Thoracic aorta (tissue), 2 donors: ENCODE measurements at regions not wholly inside any gene's neighbourhood (a gene's known extent, or its start where the extent isn't known, plus 50 kb on each side); places are given as distances from the start of the nearest gene placed in this dataset.

Experiments
- ATAC-seq: fragments of 150-250 bp; one replicate; pipeline ENCODE4 v1.8.0; 2017; ENCODE audit warnings: low read depth; ENCODE audit not compliant: insufficient number of reproducible peaks, low FRiP score
- DNase-seq: peaks from one replicate; pipeline ENCODE4 v3.0.0-alpha.2; 2020; ENCODE audit warnings: low spot score
- H3K27ac ChIP-seq, 2 donors: fragments of 200-600 bp; sonication (generic); 1 replicate in 1 of 2; 2 replicates in 1 of 2; pipeline ENCODE4 v1.5.1; 2016; ENCODE audit warnings: mild to moderate bottlenecking in 2 of 2, moderate library complexity in 2 of 2
- H3K27me3 ChIP-seq: fragments of 200-600 bp; sonication (generic); replicated peaks from 2 replicates; pipeline ENCODE4 v1.6.0; 2016; ENCODE audit warnings: mild to moderate bottlenecking; ENCODE audit not compliant: insufficient read depth
- H3K36me3 ChIP-seq: fragments of 200-600 bp; sonication (generic); one replicate; pipeline ENCODE4 v1.5.1; 2016
- H3K4me1 ChIP-seq, 2 donors: fragments of 200-600 bp; sonication (generic); 1 replicate in 1 of 2; 2 replicates in 1 of 2; pipeline versions ENCODE4 v1.5.1 to v1.6.0; 2016; ENCODE audit warnings: low read depth in 2 of 2, mild to moderate bottlenecking in 1 of 2; ENCODE audit not compliant: control insufficient read depth in 1 of 2
- H3K4me3 ChIP-seq: fragments of 200-600 bp; sonication (generic); 2 replicates; pipeline ENCODE4 v1.5.1; 2016; ENCODE audit warnings: mild to moderate bottlenecking
- H3K9me3 ChIP-seq: fragments of 200-600 bp; sonication (generic); 2 replicates; pipeline ENCODE4 v1.5.1; 2016
- CTCF ChIP-seq: fragments of 200-600 bp; sonication (generic); IDR thresholded peaks from one replicate; pipeline ENCODE4 v1.5.1; 2019; ENCODE audit warnings: antibody characterized with exemption

- Histone ChIP-seq H3K36me3 (no peaks in the 10 kb centered on the region), H3K27me3 (no peaks in the 10 kb centered on the region)
These were observed 398.4 kb downstream of the GABRG2 start for GRCh38 chr5:162466011-162466410.

GRCh38 chr5:162473041-162473714, 405.6 kb downstream of the GABRG2 start:
- H3K4me3 ChIP-seq, result peak overlapping the region; percentile 23
- ATAC-seq (no peak), DNase-seq (no peak)

More at GRCh38 chr5:162466011-162466410, 398.4 kb downstream of the GABRG2 start:
- Histone ChIP-seq H3K4me3 (no peak overlapping the region), H3K27ac (no peak overlapping the region), H3K4me1 (peaks cover 7 to 10% of the 10 kb centered on the region in 2 donors), H3K9me3 (no peaks in the 10 kb centered on the region)
- ATAC-seq (no peak), DNase-seq (no peak)
- TF ChIP-seq CTCF, result no peak

GRCh38 chr5:162474239-162474638, 406.7 kb downstream of the GABRG2 start:
- ATAC-seq, result no peak
- no peak overlapping the region for H3K27ac ChIP-seq
- TF ChIP-seq CTCF, result no peak

More at GRCh38 chr5:162473041-162473714, 405.6 kb downstream of the GABRG2 start:
- Histone ChIP-seq H3K27ac (peak overlapping the region in 1 of 2 donors; percentile 23), H3K4me1 (peaks cover 0 to 16% of the 10 kb centered on the region in 2 donors), H3K36me3 (no peaks in the 10 kb centered on the region), H3K9me3 (no peaks in the 10 kb centered on the region), H3K27me3 (no peaks in the 10 kb centered on the region)
- TF ChIP-seq CTCF, result no peak

GRCh38 chr5:162484095-162484494, 416.5 kb downstream of the GABRG2 start:
- no peak for TF ChIP-seq CTCF
- H3K27me3 ChIP-seq, result no peaks in the 10 kb centered on the region
- H3K4me3 ChIP-seq, result no peak overlapping the region
- peaks cover 4 to 20% of the 10 kb centered on the region in 2 donors for H3K4me1 ChIP-seq
- H3K9me3 ChIP-seq, result no peaks in the 10 kb centered on the region
- no peak overlapping the region for H3K27ac ChIP-seq
- H3K36me3 ChIP-seq, result no peaks in the 10 kb centered on the region
- ATAC-seq, result no peak
- DNase-seq, result no peak

More at GRCh38 chr5:162474239-162474638, 406.7 kb downstream of the GABRG2 start:
- Histone ChIP-seq H3K4me1 (peaks cover 0 to 16% of the 10 kb centered on the region in 2 donors), H3K27me3 (no peaks in the 10 kb centered on the region), H3K4me3 (no peak overlapping the region), H3K36me3 (no peaks in the 10 kb centered on the region), H3K9me3 (no peaks in the 10 kb centered on the region)
- DNase-seq, result no peak

GRCh38 chr5:162484986-162485385, 417.4 kb downstream of the GABRG2 start:
- no peak overlapping the region for H3K4me3 ChIP-seq
- ATAC-seq (no peak), DNase-seq (no peak)
- H3K36me3 ChIP-seq, result no peaks in the 10 kb centered on the region
- peaks cover 4 to 20% of the 10 kb centered on the region in 2 donors for H3K4me1 ChIP-seq
- no peak overlapping the region for H3K27ac ChIP-seq
- no peaks in the 10 kb centered on the region for H3K9me3 ChIP-seq
- TF ChIP-seq CTCF, result no peak
- H3K27me3 ChIP-seq, result no peaks in the 10 kb centered on the region
